HG03432 (cell line): ENCODE measurements at regions not wholly inside any gene's neighbourhood (a gene's known extent, or its start where the extent isn't known, plus 50 kb on each side); places are given as distances from the start of the nearest gene placed in this dataset.

Source experiments
- ATAC-seq: cut with Tn5 transposase; IDR thresholded peaks from one replicate; pipeline ENCODE4 v1.9.1; 2021; ENCODE audit warnings: mild to moderate bottlenecking, moderate library complexity; ENCODE audit not compliant: unreplicated experiment

- ATAC-seq = no peak
These were observed 112.8 kb upstream of the PKDCC start for GRCh38 chr2:41935002-41935401.

- no peak for ATAC-seq
These were observed 112.0 kb upstream of the PKDCC start for GRCh38 chr2:41935825-41936224.

GRCh38 chr2:41936771-41937463 lies 110.9 kb upstream of the PKDCC start:
- no peak for ATAC-seq

GRCh38 chr2:41937464-41937906 lies 110.3 kb upstream of the PKDCC start:
- ATAC-seq = no peak

- no peak for ATAC-seq
These were observed 109.7 kb upstream of the PKDCC start for GRCh38 chr2:41937921-41938708.

- ATAC-seq = no peak
These were observed 107.6 kb upstream of the PKDCC start for GRCh38 chr2:41940060-41940744.

- no peak for ATAC-seq
These were observed 107.1 kb upstream of the PKDCC start for GRCh38 chr2:41940745-41941063.

- ATAC-seq = no peak
These were observed 106.0 kb upstream of the PKDCC start for GRCh38 chr2:41941831-41942230.

GRCh38 chr2:41942278-41942677 lies 105.5 kb upstream of the PKDCC start:
- ATAC-seq = no peak

- no peak for ATAC-seq
These were observed 104.7 kb upstream of the PKDCC start for GRCh38 chr2:41943159-41943558.

GRCh38 chr2:41944220-41944880 lies 103.5 kb upstream of the PKDCC start:
- no peak for ATAC-seq

- no peak for ATAC-seq
These were observed 100.0 kb upstream of the PKDCC start for GRCh38 chr2:41947701-41948396.

GRCh38 chr2:41948397-41948763 lies 99.4 kb upstream of the PKDCC start:
- ATAC-seq = no peak

GRCh38 chr2:41949091-41949882 lies 98.5 kb upstream of the PKDCC start:
- ATAC-seq = no peak

- ATAC-seq = no peak
These were observed 97.7 kb upstream of the PKDCC start for GRCh38 chr2:41949883-41950665.

- no peak for ATAC-seq
These were observed 97.2 kb upstream of the PKDCC start for GRCh38 chr2:41950666-41950960.

- ATAC-seq = no peak
These were observed 93.2 kb upstream of the PKDCC start for GRCh38 chr2:41954304-41955291.

GRCh38 chr2:41955316-41956043 lies 92.3 kb upstream of the PKDCC start:
- ATAC-seq = peak; percentile 38
